Small intestine (tissue), 7 donors: ENCODE measurements at regions not wholly inside any gene's neighbourhood (a gene's known extent, or its start where the extent isn't known, plus 50 kb on each side); places are given as distances from the start of the nearest gene placed in this dataset.
A peak's percentile ranks its signal among the peaks of the same experiment; 100 is the strongest.

Source experiments
- DNase-seq, 2 donors: peaks; one replicate each; pipeline versions ENCODE4 v3.0.0 to v3.0.0-alpha.2; 2013
- FAIRE-seq: peaks from 2 replicates; lab custom pipeline; 2012; peaks lifted over from hg19 to GRCh38; lab: Jason Lieb, UNC
- H3K27ac ChIP-seq, 3 donors: one replicate each; pipeline ENCODE4 v1.5.1; 2013; ENCODE audit warnings: low read length in 2 of 3, mild to moderate bottlenecking in 2 of 3, control low read depth in 1 of 3, inconsistent platforms in 1 of 3, low read depth in 1 of 3, moderate library complexity in 1 of 3
- H3K27me3 ChIP-seq, 3 donors: one replicate each; pipeline ENCODE4 v1.6.1; 2013; ENCODE audit warnings: low read length in 3 of 3, inconsistent platforms in 1 of 3; ENCODE audit not compliant: control insufficient read depth in 3 of 3, insufficient read depth in 3 of 3
- H3K36me3 ChIP-seq, 3 donors: one replicate each; pipeline ENCODE4 v1.6.1; 2013; ENCODE audit warnings: low read length in 3 of 3, inconsistent platforms in 1 of 3, low read depth in 1 of 3, mild to moderate bottlenecking in 1 of 3, moderate library complexity in 1 of 3; ENCODE audit not compliant: control insufficient read depth in 3 of 3, insufficient read depth in 2 of 3
- H3K4me1 ChIP-seq, 3 donors: one replicate each; pipeline ENCODE4 v1.6.1; 2013; ENCODE audit warnings: low read length in 2 of 3, inconsistent platforms in 1 of 3, low read depth in 1 of 3, mild to moderate bottlenecking in 1 of 3, moderate library complexity in 1 of 3; ENCODE audit not compliant: control insufficient read depth in 3 of 3, insufficient read depth in 2 of 3
- H3K4me3 ChIP-seq, 3 donors: one replicate each; pipeline ENCODE4 v1.5.1; 2013; ENCODE audit warnings: low read length in 3 of 3, control low read depth in 1 of 3, inconsistent platforms in 1 of 3, low read depth in 1 of 3, mild to moderate bottlenecking in 1 of 3, moderate library complexity in 1 of 3
- H3K9me3 ChIP-seq, 2 donors: one replicate each; pipeline ENCODE4 v1.6.1; 2013; ENCODE audit warnings: low read depth in 1 of 2, low read length in 1 of 2; ENCODE audit not compliant: control insufficient read depth in 2 of 2, insufficient read depth in 1 of 2
- WGBS, 3 donors: extraction: QIAGEN DNeasy Blood & Tissue Kit; methylation state at CpG; one replicate each; pipeline ENCODE4 v1.1.7; 2013; 5-methylcytosine and 5-hydroxymethylcytosine counted together
- donor health status: healthy with polysubstance abuse.
- donor health status: control.
- donor health status: control.
- donor health status: Bipolar disorder and iron deficiency.
- donor health status: healthy.

DNA sequence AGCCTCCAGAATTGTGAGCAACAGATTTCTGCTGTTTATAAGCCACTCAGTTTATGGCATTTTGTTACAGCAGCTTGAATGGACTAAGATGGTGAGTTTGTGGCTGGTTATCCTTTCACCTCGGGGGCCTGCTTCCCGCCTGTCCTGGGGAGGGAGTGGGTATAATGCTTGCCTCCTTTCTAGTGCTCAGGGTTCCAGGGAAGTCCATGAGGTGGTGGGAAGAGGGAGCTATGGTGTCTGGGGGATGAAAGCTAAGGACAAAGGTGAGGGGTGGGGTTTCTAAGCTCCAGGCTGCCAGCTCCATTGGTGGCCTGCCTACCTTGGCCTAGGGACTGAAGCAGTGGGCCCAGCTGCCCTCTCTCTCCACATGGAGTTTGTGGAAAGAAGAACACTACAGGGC, 50.2 kb upstream of the SDK2 start:
- FAIRE-seq, result no peak
- 70 to 89% (median 87%) methylated on average over 2 of the region's 2 CpGs for WGBS, 3 donors
- no peaks in the 10 kb centered on the region for H3K27me3 ChIP-seq
- DNase-seq, result no peak
- no peak overlapping the region for H3K4me3 ChIP-seq
- H3K36me3 ChIP-seq, result no peaks in the 10 kb centered on the region
- H3K27ac ChIP-seq, result no peak overlapping the region
- H3K4me1 ChIP-seq, result no peaks in the 10 kb centered on the region
- peaks cover 0 to 3% of the 10 kb centered on the region in 2 donors for H3K9me3 ChIP-seq

DNA sequence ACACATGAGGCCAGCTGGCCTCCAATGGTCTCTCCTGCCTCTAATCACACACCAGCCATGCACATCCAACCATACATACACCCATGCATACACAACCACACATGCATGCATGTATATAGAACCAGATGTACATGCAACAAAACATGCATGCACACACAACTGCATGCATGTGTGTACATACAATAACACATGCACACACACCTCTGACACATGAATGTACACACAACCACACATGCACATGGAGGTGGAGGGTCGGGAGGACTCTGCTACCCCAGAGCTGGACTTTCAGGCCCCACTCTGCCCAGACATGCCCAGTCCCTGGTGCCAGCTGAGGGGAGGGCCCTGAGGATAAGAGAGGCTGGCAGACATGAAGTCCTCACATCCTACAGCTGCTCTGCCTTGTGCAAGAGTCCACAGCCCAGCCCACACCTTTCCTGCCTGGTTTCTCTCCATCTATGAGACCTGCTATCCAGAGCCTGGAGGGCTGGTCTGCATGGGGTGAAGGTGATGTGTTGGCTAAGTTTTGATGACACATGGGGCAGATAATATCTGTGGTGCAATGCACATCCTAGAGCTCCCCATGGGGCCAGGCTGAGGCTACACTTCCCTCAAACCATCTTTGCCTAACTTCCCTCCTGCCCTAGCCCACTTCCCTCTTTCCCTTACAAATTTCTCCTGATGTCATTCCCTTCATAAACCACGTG, 50.9 kb upstream of the SDK2 start:
- 55 to 59% (median 58%) methylated on average over 2 of the region's 2 CpGs for WGBS, 3 donors
- no peak overlapping the region for H3K27ac ChIP-seq
- no peaks in the 10 kb centered on the region for H3K4me1 ChIP-seq
- no peaks in the 10 kb centered on the region for H3K36me3 ChIP-seq
- no peak overlapping the region for H3K4me3 ChIP-seq
- H3K27me3 ChIP-seq, result no peaks in the 10 kb centered on the region
- DNase-seq (no peak), FAIRE-seq (no peak)
- peaks cover 0 to 3% of the 10 kb centered on the region in 2 donors for H3K9me3 ChIP-seq

DNA sequence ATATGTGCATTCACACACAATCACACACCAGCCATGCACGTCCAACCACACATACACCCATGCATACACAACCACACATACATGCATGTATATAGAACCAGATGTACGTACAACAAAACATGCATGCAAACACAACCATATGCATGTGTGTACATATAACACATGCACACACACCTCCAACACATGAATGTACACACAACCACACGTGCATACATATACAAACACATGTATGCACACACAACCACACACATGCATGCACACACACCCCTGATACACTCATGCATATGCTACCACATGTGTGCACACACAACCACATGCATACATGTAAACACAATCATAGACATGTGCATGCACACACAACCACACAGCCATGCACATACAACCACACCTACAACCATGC, 52.0 kb upstream of the SDK2 start:
- Histone ChIP-seq H3K4me1 (no peaks in the 10 kb centered on the region), H3K4me3 (no peak overlapping the region), H3K9me3 (peaks cover 0 to 3% of the 10 kb centered on the region in 2 donors), H3K27me3 (no peaks in the 10 kb centered on the region), H3K36me3 (no peaks in the 10 kb centered on the region), H3K27ac (no peak overlapping the region)
- FAIRE-seq (no peak), DNase-seq (no peak)
- 92 to 94% (median 94%) methylated on average over 3 of the region's 3 CpGs for WGBS, 3 donors

DNA sequence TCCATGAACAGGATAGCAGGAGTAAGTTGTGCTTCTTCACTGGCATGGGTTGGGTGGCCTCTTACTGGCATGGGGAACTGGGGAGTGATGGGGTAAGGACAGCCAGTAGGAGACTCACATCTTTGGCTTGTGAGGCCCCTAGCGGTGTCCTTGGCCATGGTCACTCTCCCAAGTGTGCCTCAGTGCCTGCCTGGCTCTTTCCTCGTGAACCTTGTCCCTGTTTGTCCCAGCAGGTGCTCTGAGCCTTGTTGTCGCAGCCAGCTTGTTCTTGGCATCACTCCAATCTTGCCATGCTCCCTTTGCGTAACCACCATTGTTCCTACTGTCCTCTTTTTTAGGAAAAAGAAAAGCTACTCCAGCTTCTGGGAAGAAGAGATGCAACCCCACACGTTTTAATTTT, 53.6 kb upstream of the SDK2 start:
- Histone ChIP-seq H3K27ac (no peak overlapping the region), H3K4me1 (no peaks in the 10 kb centered on the region), H3K9me3 (peaks cover 0 to 3% of the 10 kb centered on the region in 2 donors), H3K36me3 (no peaks in the 10 kb centered on the region), H3K4me3 (no peak overlapping the region), H3K27me3 (no peaks in the 10 kb centered on the region)
- FAIRE-seq, result no peak
- 10 to 41% (median 33%) methylated on average over 5 of the region's 5 CpGs for WGBS, 3 donors
- DNase-seq, result peak; percentile 30 to 66

DNA sequence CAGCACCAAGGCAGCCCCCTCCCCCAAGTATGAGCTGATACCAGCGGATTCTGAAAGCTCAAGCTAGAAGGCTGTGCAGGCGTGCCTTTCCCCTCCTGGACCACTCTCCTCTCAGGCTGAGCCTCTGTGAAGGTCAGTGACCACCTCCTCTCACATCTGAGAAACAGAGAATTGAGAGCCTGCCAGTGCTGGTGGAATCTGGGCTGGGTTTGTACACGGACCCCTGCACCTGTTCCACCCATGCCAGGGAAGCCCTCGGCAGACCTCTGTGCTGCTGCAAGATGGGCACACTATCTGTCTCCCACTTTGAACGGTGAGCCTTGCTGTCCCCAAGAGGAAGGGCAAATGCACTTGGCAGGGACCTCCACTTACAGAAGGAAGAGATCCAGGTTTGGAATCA, 54.7 kb upstream of the SDK2 start:
- no peak overlapping the region for H3K27ac ChIP-seq
- 68 to 73% (median 73%) methylated on average over 5 of the region's 5 CpGs for WGBS, 3 donors
- no peaks in the 10 kb centered on the region for H3K36me3 ChIP-seq
- H3K27me3 ChIP-seq, result no peaks in the 10 kb centered on the region
- H3K4me3 ChIP-seq, result no peak overlapping the region
- FAIRE-seq, result no peak
- peaks cover 0 to 3% of the 10 kb centered on the region in 2 donors for H3K9me3 ChIP-seq
- H3K4me1 ChIP-seq, result no peaks in the 10 kb centered on the region
- no peak for DNase-seq

DNA sequence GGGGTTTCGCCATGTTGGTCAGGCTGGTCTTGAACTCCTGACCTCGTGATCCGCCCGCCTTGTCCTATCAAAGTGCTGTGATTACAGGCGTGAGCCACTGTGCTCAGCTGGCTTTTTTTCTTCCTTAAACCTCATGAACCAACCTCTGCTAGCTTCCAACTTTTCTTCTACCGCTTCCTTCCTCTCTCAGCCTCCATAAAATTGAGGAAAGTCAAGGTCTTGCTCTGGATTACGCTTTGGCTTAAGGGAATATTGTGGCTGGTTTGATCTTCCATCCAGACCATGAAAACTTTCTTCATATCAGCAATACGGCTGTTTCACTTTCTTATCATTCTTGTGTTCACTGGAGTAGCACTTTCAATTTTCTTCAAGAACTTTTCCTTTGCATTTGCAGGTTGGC, 57.5 kb upstream of the SDK2 start:
- Histone ChIP-seq H3K4me1 (no peaks in the 10 kb centered on the region), H3K27ac (no peak overlapping the region), H3K36me3 (no peaks in the 10 kb centered on the region), H3K27me3 (no peaks in the 10 kb centered on the region), H3K4me3 (no peak overlapping the region), H3K9me3 (no peaks in the 10 kb centered on the region)
- FAIRE-seq, result no peak
- 12 to 58% (median 37%) methylated on average over 8 of the region's 8 CpGs for WGBS, 3 donors
- no peak for DNase-seq

DNA sequence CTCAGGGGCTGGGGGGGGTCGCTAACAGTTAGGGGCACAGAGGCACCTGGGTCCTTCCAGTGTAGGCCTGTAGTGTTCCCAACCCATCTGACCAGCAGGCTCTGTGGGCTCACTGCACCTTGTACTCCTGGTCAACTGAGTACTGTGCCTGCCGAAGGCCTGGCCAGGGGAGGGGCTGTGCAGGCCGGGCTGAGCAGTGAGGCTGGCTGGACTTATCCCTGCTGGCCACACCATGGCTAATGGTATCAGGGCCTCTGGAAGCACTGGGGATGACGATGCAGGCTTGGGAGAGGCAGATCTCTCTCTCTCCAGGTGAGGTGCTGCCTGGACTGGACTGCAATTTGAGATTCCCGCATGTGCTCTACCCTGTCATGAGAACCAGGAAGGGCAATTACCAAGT, 58.9 kb upstream of the SDK2 start:
- Histone ChIP-seq H3K9me3 (no peaks in the 10 kb centered on the region), H3K27me3 (no peaks in the 10 kb centered on the region), H3K4me3 (no peak overlapping the region), H3K36me3 (no peaks in the 10 kb centered on the region), H3K27ac (no peak overlapping the region), H3K4me1 (no peaks in the 10 kb centered on the region)
- WGBS, 3 donors, result 29 to 56% (median 50%) methylated on average over 5 of the region's 5 CpGs
- no peak for FAIRE-seq
- no peak for DNase-seq

DNA sequence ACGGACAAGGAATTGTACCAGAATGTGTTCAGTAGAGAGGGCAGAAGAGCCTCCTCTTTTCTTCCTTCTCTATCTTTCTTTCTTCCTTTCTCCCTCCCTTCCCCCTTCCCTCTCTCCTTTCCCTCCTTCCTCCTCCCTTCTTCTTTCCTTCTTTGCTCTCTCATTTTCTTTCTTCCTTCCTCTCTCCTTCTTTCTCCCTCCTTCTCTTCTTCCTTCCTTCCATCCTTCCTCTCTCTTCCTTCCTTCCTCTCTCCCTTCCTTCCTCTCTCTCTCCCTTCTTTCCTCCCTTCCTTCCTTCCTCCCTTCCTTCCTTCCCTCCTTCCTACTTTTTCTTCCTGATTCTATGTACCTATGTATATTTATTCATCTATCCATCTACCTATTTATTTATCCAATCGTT, 59.7 kb upstream of the SDK2 start:
- no peaks in the 10 kb centered on the region for H3K27me3 ChIP-seq
- no peaks in the 10 kb centered on the region for H3K9me3 ChIP-seq
- no peaks in the 10 kb centered on the region for H3K36me3 ChIP-seq
- no peak for DNase-seq
- no peaks in the 10 kb centered on the region for H3K4me1 ChIP-seq
- H3K4me3 ChIP-seq, result no peak overlapping the region
- 67 to 82% (median 78%) methylated on average over 2 of the region's 2 CpGs for WGBS, 3 donors
- H3K27ac ChIP-seq, result no peak overlapping the region
- FAIRE-seq, result no peak

DNA sequence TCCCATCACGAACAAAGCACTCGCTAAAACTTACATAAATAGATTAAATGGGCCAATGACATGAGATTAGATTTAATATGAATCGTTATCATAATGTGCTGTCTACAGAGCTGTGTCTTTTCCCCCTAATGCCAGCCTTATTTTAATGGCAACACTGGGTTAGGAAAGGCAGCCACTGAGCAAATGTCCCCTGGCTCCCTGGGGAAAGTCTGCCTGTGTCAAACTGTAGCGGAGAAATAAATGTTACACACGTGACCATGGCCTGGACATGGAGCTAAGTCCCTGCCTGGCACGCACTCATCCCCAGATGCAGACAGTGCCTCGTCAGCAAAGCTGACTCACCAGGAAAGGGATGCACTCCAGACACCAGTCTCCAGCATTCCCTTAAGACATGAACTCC, 61.3 kb upstream of the SDK2 start:
- no peak for DNase-seq
- Histone ChIP-seq H3K9me3 (no peaks in the 10 kb centered on the region), H3K27me3 (no peaks in the 10 kb centered on the region), H3K27ac (no peak overlapping the region), H3K4me3 (no peak overlapping the region), H3K4me1 (no peaks in the 10 kb centered on the region), H3K36me3 (no peaks in the 10 kb centered on the region)
- 66 to 75% (median 67%) methylated on average over 7 of the region's 7 CpGs for WGBS, 3 donors
- no peak for FAIRE-seq
